SK-N-SH treated with all-trans-retinoic acid at 6 μM for 48 hours (cell line): ENCODE measurements at regions not wholly inside any gene's neighbourhood (a gene's known extent, or its start where the extent isn't known, plus 50 kb on each side); places are given as distances from the start of the nearest gene placed in this dataset.

Experiments used
- ATAC-seq: fragments of 200-7000 bp; cut with Tn5 transposase; 3 replicates; pipeline ENCODE4 v1.9.1; 2020; ENCODE audit warnings: mild to moderate bottlenecking, moderate library complexity
- ARNTL ChIP-seq: fragments of 450-650 bp; formaldehyde crosslinking; IDR thresholded peaks from 2 replicates; pipeline ENCODE4 v1.5.0; 2020; ENCODE audit warnings: low read depth, mild to moderate bottlenecking, moderate library complexity, borderline replicate concordance
- CSDC2 ChIP-seq: fragments of 250-450 bp; sonication (Bioruptor Pico); IDR thresholded peaks from 2 replicates; pipeline ENCODE4 v1.5.0; 2020; ENCODE audit warnings: mild to moderate bottlenecking, moderate library complexity
- ESRRG ChIP-seq: fragments of 250-450 bp; sonication (Bioruptor Pico); IDR thresholded peaks from 2 replicates; pipeline ENCODE4 v1.6.1; 2021; ENCODE audit warnings: mild to moderate bottlenecking
- ISL1 ChIP-seq: fragments of 250-450 bp; sonication (Bioruptor Pico); IDR thresholded peaks from 2 replicates; pipeline ENCODE4 v2.1.2; 2022; ENCODE audit warnings: mild to moderate bottlenecking, moderate library complexity
- PPARA ChIP-seq: fragments of 250-450 bp; sonication (Bioruptor Pico); IDR thresholded peaks from 2 replicates; pipeline ENCODE4 v1.5.0; 2020; ENCODE audit warnings: mild to moderate bottlenecking, borderline replicate concordance
- RARB ChIP-seq: fragments of 250-450 bp; sonication (Bioruptor Pico); IDR thresholded peaks from 2 replicates; pipeline ENCODE4 v1.8.0; 2021; ENCODE audit warnings: mild to moderate bottlenecking, moderate library complexity
- SNAI2 ChIP-seq: fragments of 250-450 bp; sonication (Bioruptor Pico); IDR thresholded peaks from 2 replicates; pipeline ENCODE4 v1.5.0; 2020; ENCODE audit warnings: mild to moderate bottlenecking, moderate library complexity
- TCF4 ChIP-seq: fragments of 250-450 bp; sonication (Bioruptor Pico); IDR thresholded peaks from 2 replicates; pipeline ENCODE4 v1.8.0; 2021; ENCODE audit warnings: mild to moderate bottlenecking, moderate library complexity, borderline replicate concordance
- TOX ChIP-seq: fragments of 250-450 bp; sonication (Bioruptor Pico); IDR thresholded peaks from 2 replicates; pipeline ENCODE4 v1.8.0; 2021; ENCODE audit warnings: mild to moderate bottlenecking, moderate library complexity, borderline replicate concordance
- ZC3H10 ChIP-seq: fragments of 250-450 bp; sonication (Bioruptor Pico); IDR thresholded peaks from 2 replicates; pipeline ENCODE4 v1.5.1; 2021; ENCODE audit warnings: mild to moderate bottlenecking, moderate library complexity
- ZFP3 ChIP-seq: fragments of 250-450 bp; sonication (Bioruptor Pico); IDR thresholded peaks from 2 replicates; pipeline ENCODE4 v1.5.0; 2020; ENCODE audit warnings: mild to moderate bottlenecking, moderate library complexity
- ZNF565 ChIP-seq: fragments of 450-650 bp; formaldehyde crosslinking; conservative IDR thresholded peaks from 2 replicates; pipeline ENCODE4 v1.5.0; 2020; ENCODE audit warnings: low read depth, mild to moderate bottlenecking, moderate library complexity
- ZNF70 ChIP-seq: fragments of 450-650 bp; formaldehyde crosslinking; IDR thresholded peaks from 2 replicates; pipeline ENCODE4 v1.5.0; 2020; ENCODE audit warnings: mild to moderate bottlenecking, moderate library complexity
- ZNF8 ChIP-seq: fragments of 450-650 bp; formaldehyde crosslinking; IDR thresholded peaks from 2 replicates; pipeline ENCODE4 v1.5.0; 2020; ENCODE audit warnings: mild to moderate bottlenecking, moderate library complexity
- TF ChIP-seq, protein P1 (sequence below): fragments of 250-450 bp; sonication (Bioruptor Pico); IDR thresholded peaks from 2 replicates; pipeline ENCODE4 v1.5.1; 2020; ENCODE audit warnings: low read depth, mild to moderate bottlenecking, moderate library complexity
- TF ChIP-seq, protein P2 (sequence below): fragments of 250-450 bp; sonication (Bioruptor Pico); IDR thresholded peaks from 2 replicates; pipeline ENCODE4 v1.5.1; 2021; ENCODE audit warnings: mild to moderate bottlenecking, moderate library complexity
- TF ChIP-seq, protein P3 (sequence below): fragments of 250-450 bp; sonication (Bioruptor Pico); IDR thresholded peaks from 2 replicates; pipeline ENCODE4 v1.8.0; 2020; ENCODE audit warnings: mild to moderate bottlenecking, moderate library complexity, borderline replicate concordance
- TF ChIP-seq, protein P4 (sequence below): fragments of 250-450 bp; sonication (Bioruptor Pico); IDR thresholded peaks from 2 replicates; pipeline ENCODE4 v1.5.0; 2020; ENCODE audit warnings: mild to moderate bottlenecking, moderate library complexity

DNA sequence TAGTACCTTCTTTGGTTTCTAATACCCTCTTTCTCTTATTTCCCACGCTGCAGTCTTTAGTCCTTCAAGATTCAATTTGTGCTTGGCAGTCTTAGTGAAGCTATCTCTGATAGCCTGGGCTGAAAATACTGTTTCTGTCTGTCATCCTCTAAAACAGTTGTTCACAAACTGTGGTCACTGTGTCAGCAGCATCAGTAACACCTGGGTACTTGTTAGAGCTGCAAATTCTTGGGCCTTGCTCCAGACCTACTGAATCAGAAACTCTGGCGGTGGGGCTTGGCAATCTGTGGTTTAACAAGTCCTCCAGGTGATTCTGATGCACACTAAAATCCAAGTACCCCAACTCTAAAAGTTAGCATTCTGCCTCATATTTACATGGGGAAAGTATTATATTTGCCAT is 217.5 kb upstream of the SEL1L start (continued):
- TF ChIP-seq PPARA (CRISPR knock-in tag) (no peak), TCF4 (no peak)
- TF ChIP-seq, protein P1, sequence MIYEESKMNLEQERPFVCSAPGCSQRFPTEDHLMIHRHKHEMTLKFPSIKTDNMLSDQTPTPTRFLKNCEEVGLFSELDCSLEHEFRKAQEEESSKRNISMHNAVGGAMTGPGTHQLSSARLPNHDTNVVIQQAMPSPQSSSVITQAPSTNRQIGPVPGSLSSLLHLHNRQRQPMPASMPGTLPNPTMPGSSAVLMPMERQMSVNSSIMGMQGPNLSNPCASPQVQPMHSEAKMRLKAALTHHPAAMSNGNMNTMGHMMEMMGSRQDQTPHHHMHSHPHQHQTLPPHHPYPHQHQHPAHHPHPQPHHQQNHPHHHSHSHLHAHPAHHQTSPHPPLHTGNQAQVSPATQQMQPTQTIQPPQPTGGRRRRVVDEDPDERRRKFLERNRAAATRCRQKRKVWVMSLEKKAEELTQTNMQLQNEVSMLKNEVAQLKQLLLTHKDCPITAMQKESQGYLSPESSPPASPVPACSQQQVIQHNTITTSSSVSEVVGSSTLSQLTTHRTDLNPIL (CRISPR knock-in tag), result no peak

DNA sequence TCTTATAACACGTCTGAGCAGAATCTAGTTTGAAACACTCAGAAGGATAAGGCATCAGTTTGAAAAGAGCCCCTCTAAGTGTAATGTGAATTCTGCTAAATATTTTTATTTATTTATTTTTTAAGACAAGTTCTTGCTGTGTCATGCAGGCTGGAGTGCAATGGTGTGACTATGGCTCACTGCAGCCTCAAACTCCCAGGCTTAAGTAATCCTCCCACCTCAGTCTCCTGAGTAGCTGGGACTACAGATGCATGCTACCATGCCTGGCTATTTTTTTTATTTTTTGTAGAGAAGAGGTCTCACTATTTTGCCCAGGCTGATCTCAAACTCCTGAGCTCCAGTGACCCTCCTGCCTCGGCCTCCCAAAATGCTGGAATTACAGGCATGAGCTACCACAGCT is 225.9 kb upstream of the SEL1L start:
- TF ChIP-seq ARNTL (CRISPR knock-in tag), result no peak
- TF ChIP-seq TCF4, result no peak
- TF ChIP-seq CSDC2 (CRISPR knock-in tag), result no peak
- no peak for TF ChIP-seq ZFP3
- no peak for TF ChIP-seq TOX
- no peak for TF ChIP-seq ZNF70 (CRISPR knock-in tag)
- TF ChIP-seq ZNF8 (CRISPR knock-in tag), result no peak
- TF ChIP-seq, protein P2, sequence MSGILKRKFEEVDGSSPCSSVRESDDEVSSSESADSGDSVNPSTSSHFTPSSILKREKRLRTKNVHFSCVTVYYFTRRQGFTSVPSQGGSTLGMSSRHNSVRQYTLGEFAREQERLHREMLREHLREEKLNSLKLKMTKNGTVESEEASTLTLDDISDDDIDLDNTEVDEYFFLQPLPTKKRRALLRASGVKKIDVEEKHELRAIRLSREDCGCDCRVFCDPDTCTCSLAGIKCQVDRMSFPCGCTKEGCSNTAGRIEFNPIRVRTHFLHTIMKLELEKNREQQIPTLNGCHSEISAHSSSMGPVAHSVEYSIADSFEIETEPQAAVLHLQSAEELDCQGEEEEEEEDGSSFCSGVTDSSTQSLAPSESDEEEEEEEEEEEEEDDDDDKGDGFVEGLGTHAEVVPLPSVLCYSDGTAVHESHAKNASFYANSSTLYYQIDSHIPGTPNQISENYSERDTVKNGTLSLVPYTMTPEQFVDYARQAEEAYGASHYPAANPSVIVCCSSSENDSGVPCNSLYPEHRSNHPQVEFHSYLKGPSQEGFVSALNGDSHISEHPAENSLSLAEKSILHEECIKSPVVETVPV (CRISPR knock-in tag), result no peak
- no peak for TF ChIP-seq ZC3H10 (CRISPR knock-in tag)
- TF ChIP-seq, protein P1 (CRISPR knock-in tag), result no peak
- no peak for TF ChIP-seq PPARA (CRISPR knock-in tag)
- no peak for TF ChIP-seq ESRRG (CRISPR knock-in tag)
- no peak for TF ChIP-seq RARB
- TF ChIP-seq, all 23 proteins: peak for 0
- ATAC-seq, result no peak

DNA sequence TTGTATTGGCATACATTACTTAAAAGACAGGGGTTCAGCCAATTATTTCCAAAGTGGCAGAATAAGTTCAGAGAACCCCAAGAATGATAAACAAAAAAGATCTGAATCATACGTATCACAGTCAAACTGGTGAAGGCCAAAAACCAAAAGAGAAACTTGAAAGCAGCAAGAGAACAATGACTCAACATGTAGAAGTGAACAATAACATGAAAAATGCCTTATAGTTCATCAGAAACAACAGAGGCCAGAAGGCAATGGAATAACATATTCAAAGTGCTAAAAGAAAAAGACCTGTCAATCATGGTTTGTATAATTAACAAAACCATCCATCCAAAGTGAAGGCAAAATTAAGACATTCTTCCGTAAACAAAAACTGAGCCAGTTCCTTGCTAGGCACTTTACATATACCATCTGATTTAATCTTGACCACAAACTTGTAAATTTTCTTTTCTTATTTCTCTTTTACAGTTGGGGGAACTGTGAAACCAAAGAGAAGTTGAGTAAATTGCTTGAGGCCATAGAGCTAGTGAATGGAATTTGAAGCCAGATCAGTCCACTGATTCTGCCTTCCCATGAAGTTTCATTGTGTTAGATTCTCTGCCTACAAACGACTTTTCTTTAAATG is 232.1 kb upstream of the SEL1L start:
- ATAC-seq, result no peak

More for the DNA sequence above, 232.1 kb upstream of the SEL1L start:
- no peak for TF ChIP-seq CSDC2 (CRISPR knock-in tag)
- TF ChIP-seq ZNF8 (CRISPR knock-in tag), result no peak
- TF ChIP-seq RARB, result no peak
- TF ChIP-seq ISL1, result no peak
- no peak for TF ChIP-seq ESRRG (CRISPR knock-in tag)
- TF ChIP-seq ZNF565 (CRISPR knock-in tag), result no peak
- no peak for TF ChIP-seq ARNTL (CRISPR knock-in tag)
- TF ChIP-seq ZC3H10 (CRISPR knock-in tag), result no peak
- TF ChIP-seq, protein P3, sequence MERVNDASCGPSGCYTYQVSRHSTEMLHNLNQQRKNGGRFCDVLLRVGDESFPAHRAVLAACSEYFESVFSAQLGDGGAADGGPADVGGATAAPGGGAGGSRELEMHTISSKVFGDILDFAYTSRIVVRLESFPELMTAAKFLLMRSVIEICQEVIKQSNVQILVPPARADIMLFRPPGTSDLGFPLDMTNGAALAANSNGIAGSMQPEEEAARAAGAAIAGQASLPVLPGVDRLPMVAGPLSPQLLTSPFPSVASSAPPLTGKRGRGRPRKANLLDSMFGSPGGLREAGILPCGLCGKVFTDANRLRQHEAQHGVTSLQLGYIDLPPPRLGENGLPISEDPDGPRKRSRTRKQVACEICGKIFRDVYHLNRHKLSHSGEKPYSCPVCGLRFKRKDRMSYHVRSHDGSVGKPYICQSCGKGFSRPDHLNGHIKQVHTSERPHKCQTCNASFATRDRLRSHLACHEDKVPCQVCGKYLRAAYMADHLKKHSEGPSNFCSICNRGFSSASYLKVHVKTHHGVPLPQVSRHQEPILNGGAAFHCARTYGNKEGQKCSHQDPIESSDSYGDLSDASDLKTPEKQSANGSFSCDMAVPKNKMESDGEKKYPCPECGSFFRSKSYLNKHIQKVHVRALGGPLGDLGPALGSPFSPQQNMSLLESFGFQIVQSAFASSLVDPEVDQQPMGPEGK, result no peak
- TF ChIP-seq SNAI2 (CRISPR knock-in tag), result no peak
- TF ChIP-seq, protein P4, sequence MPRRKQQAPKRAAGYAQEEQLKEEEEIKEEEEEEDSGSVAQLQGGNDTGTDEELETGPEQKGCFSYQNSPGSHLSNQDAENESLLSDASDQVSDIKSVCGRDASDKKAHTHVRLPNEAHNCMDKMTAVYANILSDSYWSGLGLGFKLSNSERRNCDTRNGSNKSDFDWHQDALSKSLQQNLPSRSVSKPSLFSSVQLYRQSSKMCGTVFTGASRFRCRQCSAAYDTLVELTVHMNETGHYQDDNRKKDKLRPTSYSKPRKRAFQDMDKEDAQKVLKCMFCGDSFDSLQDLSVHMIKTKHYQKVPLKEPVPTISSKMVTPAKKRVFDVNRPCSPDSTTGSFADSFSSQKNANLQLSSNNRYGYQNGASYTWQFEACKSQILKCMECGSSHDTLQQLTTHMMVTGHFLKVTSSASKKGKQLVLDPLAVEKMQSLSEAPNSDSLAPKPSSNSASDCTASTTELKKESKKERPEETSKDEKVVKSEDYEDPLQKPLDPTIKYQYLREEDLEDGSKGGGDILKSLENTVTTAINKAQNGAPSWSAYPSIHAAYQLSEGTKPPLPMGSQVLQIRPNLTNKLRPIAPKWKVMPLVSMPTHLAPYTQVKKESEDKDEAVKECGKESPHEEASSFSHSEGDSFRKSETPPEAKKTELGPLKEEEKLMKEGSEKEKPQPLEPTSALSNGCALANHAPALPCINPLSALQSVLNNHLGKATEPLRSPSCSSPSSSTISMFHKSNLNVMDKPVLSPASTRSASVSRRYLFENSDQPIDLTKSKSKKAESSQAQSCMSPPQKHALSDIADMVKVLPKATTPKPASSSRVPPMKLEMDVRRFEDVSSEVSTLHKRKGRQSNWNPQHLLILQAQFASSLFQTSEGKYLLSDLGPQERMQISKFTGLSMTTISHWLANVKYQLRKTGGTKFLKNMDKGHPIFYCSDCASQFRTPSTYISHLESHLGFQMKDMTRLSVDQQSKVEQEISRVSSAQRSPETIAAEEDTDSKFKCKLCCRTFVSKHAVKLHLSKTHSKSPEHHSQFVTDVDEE (CRISPR knock-in tag), result no peak
